OCI-LY7 (cell line): ENCODE measurements at regions not wholly inside any gene's neighbourhood (a gene's known extent, or its start where the extent isn't known, plus 50 kb on each side); places are given as distances from the start of the nearest gene placed in this dataset.

ENCODE experiments used
- EZH2phosphoT487 ChIP-seq: fragments of 200-600 bp; sonication (generic); IDR thresholded peaks from 2 replicates; pipeline ENCODE4 v1.6.1; 2018; ENCODE audit warnings: low read depth, borderline replicate concordance, mild to moderate bottlenecking, mixed run types, antibody characterized with exemption, low read length, moderate library complexity, mixed read lengths
- TF ChIP-seq, protein P1 (sequence below): fragments of 200-600 bp; sonication (generic); conservative IDR thresholded peaks from 2 replicates; pipeline ENCODE4 v1.5.1; 2014; ENCODE audit warnings: mild to moderate bottlenecking, antibody characterized with exemption, low read length, moderate library complexity, mixed read lengths

DNA sequence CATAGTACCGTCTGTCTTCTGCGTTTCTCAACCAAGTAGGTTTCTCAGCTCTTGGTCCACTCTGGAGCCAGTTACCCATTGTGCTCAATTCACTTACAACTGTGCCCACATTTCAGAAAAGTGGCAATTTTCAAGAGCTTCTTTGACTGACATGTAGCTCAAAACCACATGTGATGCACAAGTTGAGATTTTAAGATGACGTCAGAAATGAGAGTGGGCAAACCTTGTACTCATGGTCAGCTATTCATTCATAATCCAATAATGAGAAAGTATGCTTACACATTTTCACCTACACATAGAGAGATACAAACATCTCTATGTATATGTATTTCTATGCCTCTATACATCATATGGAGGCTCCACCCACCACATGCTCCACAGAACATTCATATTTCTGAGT is 487.2 kb upstream of the AKR1E2 start:
- TF ChIP-seq, protein P1, sequence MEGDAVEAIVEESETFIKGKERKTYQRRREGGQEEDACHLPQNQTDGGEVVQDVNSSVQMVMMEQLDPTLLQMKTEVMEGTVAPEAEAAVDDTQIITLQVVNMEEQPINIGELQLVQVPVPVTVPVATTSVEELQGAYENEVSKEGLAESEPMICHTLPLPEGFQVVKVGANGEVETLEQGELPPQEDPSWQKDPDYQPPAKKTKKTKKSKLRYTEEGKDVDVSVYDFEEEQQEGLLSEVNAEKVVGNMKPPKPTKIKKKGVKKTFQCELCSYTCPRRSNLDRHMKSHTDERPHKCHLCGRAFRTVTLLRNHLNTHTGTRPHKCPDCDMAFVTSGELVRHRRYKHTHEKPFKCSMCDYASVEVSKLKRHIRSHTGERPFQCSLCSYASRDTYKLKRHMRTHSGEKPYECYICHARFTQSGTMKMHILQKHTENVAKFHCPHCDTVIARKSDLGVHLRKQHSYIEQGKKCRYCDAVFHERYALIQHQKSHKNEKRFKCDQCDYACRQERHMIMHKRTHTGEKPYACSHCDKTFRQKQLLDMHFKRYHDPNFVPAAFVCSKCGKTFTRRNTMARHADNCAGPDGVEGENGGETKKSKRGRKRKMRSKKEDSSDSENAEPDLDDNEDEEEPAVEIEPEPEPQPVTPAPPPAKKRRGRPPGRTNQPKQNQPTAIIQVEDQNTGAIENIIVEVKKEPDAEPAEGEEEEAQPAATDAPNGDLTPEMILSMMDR: no peak
- TF ChIP-seq EZH2phosphoT487: no peak
